ENCODE measurements at regions not wholly inside any gene's neighbourhood (a gene's known extent, or its start where the extent isn't known, plus 50 kb on each side); places are given as distances from the start of the nearest gene placed in this dataset.

- no peaks in the 10 kb centered on the region; the same call in 1 of the 2 replicates for H3K27me3 Mint-ChIP-seq (ENCODE audit: low read depth)
- Histone ChIP-seq H4K8ac (replicated peaks; ENCODE audit: insufficient read length, low read depth, low read length) (no peak overlapping the region), H2BK20ac (ENCODE audit: low read depth, low read length, poor library complexity, severe bottlenecking) (no peak overlapping the region), H3K9me3 (ENCODE audit: control insufficient read depth, low read depth, low read length) (no peaks in the 10 kb centered on the region), H2AFZ (ENCODE audit: low read length) (no peak overlapping the region), H4K91ac (ENCODE audit: insufficient read length, low read depth, low read length) (no peak overlapping the region), H2BK120ac (ENCODE audit: low read depth, low read length, poor library complexity, severe bottlenecking) (no peak overlapping the region), H3K56ac (ENCODE audit: insufficient read length, low read depth, low read length) (no peak overlapping the region), H3K4me2 (ENCODE audit: insufficient read depth, insufficient read length, low read length) (no peak overlapping the region), H2BK12ac (ENCODE audit: insufficient read length, low read depth, low read length) (no peak overlapping the region), H2BK5ac (ENCODE audit: insufficient read length, low read length) (no peak overlapping the region), H3K23me2 (ENCODE audit: insufficient read length, low read depth, low read length, poor library complexity, severe bottlenecking) (no peaks in the 10 kb centered on the region), H3K9ac (ENCODE audit: extremely low read depth, insufficient read length, low read length) (no peak overlapping the region), H3K14ac (ENCODE audit: insufficient read depth, low read length) (no peak overlapping the region), H2BK15ac (ENCODE audit: low read depth, low read length) (no peak overlapping the region), H4K5ac (ENCODE audit: insufficient read length, low read depth, low read length) (no peak overlapping the region), H3K4me1 (ENCODE audit: insufficient read depth, low read length) (no peaks in the 10 kb centered on the region), H3T11ph (ENCODE audit: low read length) (no peak overlapping the region), H3K27ac (ENCODE audit: insufficient read length, low read depth, low read length) (no peak overlapping the region), H2AK5ac (ENCODE audit: insufficient read length, low read length) (no peak overlapping the region), H3K23ac (ENCODE audit: insufficient read length, low read depth, low read length) (no peak overlapping the region), H3K79me2 (ENCODE audit: insufficient read depth, low read length) (no peaks in the 10 kb centered on the region), H3K27me3 (ENCODE audit: insufficient read depth, low read length) (no peaks in the 10 kb centered on the region), H4K20me1 (ENCODE audit: control insufficient read depth, insufficient read depth, insufficient read length) (no peaks in the 10 kb centered on the region), H3K79me1 (ENCODE audit: insufficient read depth, low read depth, low read length, poor library complexity, severe bottlenecking) (no peaks in the 10 kb centered on the region), H3K18ac (ENCODE audit: insufficient read length, low read depth, low read length) (no peak overlapping the region), H3K4ac (ENCODE audit: low read depth, low read length) (no peak overlapping the region)
- WGBS (ENCODE audit: extremely low coverage, insufficient read length, low lambda C conversion rate): no CpG with 5 or more reads among the region's 6 CpGs
- DNase-seq: no peak
- no peak overlapping the region for H3K27ac Mint-ChIP-seq
- peaks cover 1 to 4% of the 10 kb centered on the region in 2 experiments; a peak in 2 of 5 replicates for H3K9me3 Mint-ChIP-seq
- no peak overlapping the region for H3K4me3 Mint-ChIP-seq
- TF ChIP-seq CTCF (conservative IDR thresholded peaks at IDR 0.05): no peak
- no peaks in the 10 kb centered on the region for H3K4me1 Mint-ChIP-seq
- peaks cover 0 to under 1% (median 0%) of the 10 kb centered on the region in 3 experiments; a peak in 3 of 7 replicates for H3K36me3 Mint-ChIP-seq (ENCODE audit: insufficient read depth in 1 of 3, low read depth in 3 of 3)
Measured at GRCh38 chr9:87073692-87074091, 126.4 kb upstream of the GAS1 start.
